NOMO-1 treated with DMSO at 0.1 percent for 48 hours (cell line): ENCODE measurements at regions not wholly inside any gene's neighbourhood (a gene's known extent, or its start where the extent isn't known, plus 50 kb on each side); places are given as distances from the start of the nearest gene placed in this dataset.

ENCODE experiments used
- DNase-seq: peaks from one replicate; lab custom pipeline; 2025; ENCODE audit not compliant: unreplicated experiment; lab: John Stamatoyannopoulos, UW

GRCh38 chr10:21327289-21327993, 198.0 kb downstream of the SKIDA1 start:
- DNase-seq: no peak

GRCh38 chr10:21326594-21327288, 198.7 kb downstream of the SKIDA1 start:
- no peak for DNase-seq

- no peak for DNase-seq
Measured at GRCh38 chr10:21318540-21319167, 206.8 kb downstream of the SKIDA1 start.

GRCh38 chr10:21317902-21318301, 207.6 kb downstream of the SKIDA1 start:
- DNase-seq: no peak

GRCh38 chr10:21315645-21316220, 209.7 kb downstream of the SKIDA1 start:
- DNase-seq: no peak

GRCh38 chr10:21314906-21315644, 210.4 kb downstream of the SKIDA1 start:
- DNase-seq: no peak

- DNase-seq: no peak
Measured at GRCh38 chr10:21314111-21314626, 211.3 kb downstream of the SKIDA1 start.

- no peak for DNase-seq
Measured at GRCh38 chr10:21313691-21314090, 211.8 kb downstream of the SKIDA1 start.

GRCh38 chr10:21311426-21311825, 214.1 kb downstream of the SKIDA1 start:
- no peak for DNase-seq

- no peak for DNase-seq
Measured at GRCh38 chr10:21309427-21309826, 216.1 kb downstream of the SKIDA1 start.

- no peak for DNase-seq
Measured at GRCh38 chr10:21308946-21309345, 216.5 kb downstream of the SKIDA1 start.

GRCh38 chr10:21308018-21308417, 217.5 kb downstream of the SKIDA1 start:
- DNase-seq: no peak

- no peak for DNase-seq
Measured at GRCh38 chr10:21304608-21305007, 220.9 kb downstream of the SKIDA1 start.

- no peak for DNase-seq
Measured at GRCh38 chr10:21304198-21304597, 221.3 kb downstream of the SKIDA1 start.

- DNase-seq: peak; percentile 96
Measured at GRCh38 chr10:21300551-21300950, 224.9 kb downstream of the SKIDA1 start.

GRCh38 chr10:21299330-21299729, 226.2 kb downstream of the SKIDA1 start:
- DNase-seq: no peak

- DNase-seq: peak; percentile 4
Measured at GRCh38 chr10:21298701-21299100, 226.8 kb downstream of the SKIDA1 start.

GRCh38 chr10:21297603-21298383, 227.7 kb downstream of the SKIDA1 start:
- peak; percentile 9 for DNase-seq

- no peak for DNase-seq
Measured at GRCh38 chr10:21296575-21297355, 228.7 kb downstream of the SKIDA1 start.
